Erythroblast (primary cell): ENCODE measurements at regions not wholly inside any gene's neighbourhood (a gene's known extent, or its start where the extent isn't known, plus 50 kb on each side); places are given as distances from the start of the nearest gene placed in this dataset.

ENCODE experiments used
- GATA1 ChIP-seq: IDR thresholded peaks from 2 replicates; pipeline ENCODE4 v1.6.1; 2011; ENCODE audit warnings: low read depth, mild to moderate bottlenecking, control low read depth, low read length, moderate library complexity
- POLR2A ChIP-seq: IDR thresholded peaks from 2 replicates; pipeline ENCODE4 v1.6.1; 2011; ENCODE audit warnings: mild to moderate bottlenecking, low read length

- TF ChIP-seq POLR2A = no peak
- no peak for TF ChIP-seq GATA1
Observed at GRCh38 chr13:111954661-111955411, 112.1 kb upstream of the SOX1 start.
